ENCODE measurements at regions not wholly inside any gene's neighbourhood (a gene's known extent, or its start where the extent isn't known, plus 50 kb on each side); places are given as distances from the start of the nearest gene placed in this dataset.

- H3K79me1 ChIP-seq (ENCODE audit: low read depth, low read length): no peaks in the 10 kb centered on the region
- no peak overlapping the region for H2BK15ac ChIP-seq (ENCODE audit: low read length)
- no peaks in the 10 kb centered on the region for H4K20me1 ChIP-seq (replicated peaks in 1 of 2; ENCODE audit: control insufficient read depth in 1 of 2, insufficient read depth in 2 of 2, low read length in 2 of 2)
- H2BK120ac ChIP-seq (replicated peaks; ENCODE audit: low read depth, low read length): peak overlapping the region; percentile 33
- no peak overlapping the region for H3K9ac ChIP-seq (replicated peaks in 1 of 4; ENCODE audit: extremely low read depth in 1 of 4, low read depth in 3 of 4, low read length in 3 of 4)
- 91% methylated on average over 10 of the region's 10 CpGs; no CpG with 5 or more reads in 1 of the 2 experiments for WGBS, 2 experiments (ENCODE audit: extremely low coverage in 1 of 2, insufficient coverage in 1 of 2, insufficient read length in 1 of 2, insufficient replicate concordance in 2 of 2, low coverage in 1 of 2, low lambda C conversion rate in 2 of 2, missing lambda C conversion rate in 1 of 2)
- no peak overlapping the region for H2AFZ ChIP-seq (ENCODE audit: low read length)
- H3K23me2 ChIP-seq (ENCODE audit: low read depth, low read length): no peaks in the 10 kb centered on the region
- H2BK20ac ChIP-seq (ENCODE audit: low read length): no peak overlapping the region
- no peak overlapping the region for H4K8ac ChIP-seq (ENCODE audit: extremely low read depth, insufficient read depth, low read length)
- peaks cover 0 to 2% (median 0%) of the 10 kb centered on the region in 4 experiments; a peak in 1 of 7 replicates for H3K4me1 ChIP-seq (replicated peaks in 1 of 4; ENCODE audit: control insufficient read depth in 3 of 4, insufficient read depth in 4 of 4, low read length in 3 of 4)
- H3K27me3 ChIP-seq (replicated peaks in 1 of 4; ENCODE audit: control insufficient read depth in 3 of 4, extremely low read depth in 1 of 4, insufficient read depth in 3 of 4, low read length in 3 of 4): no peaks in the 10 kb centered on the region
- H2BK12ac ChIP-seq (ENCODE audit: low read depth, low read length): no peak overlapping the region
- no peak overlapping the region for H2AK5ac ChIP-seq (ENCODE audit: low read depth, low read length)
- H3K4ac ChIP-seq (replicated peaks; ENCODE audit: insufficient read length, low read depth, low read length): no peak overlapping the region
- ChIA-PET CTCF (ENCODE audit: partially characterized antibody) (interaction anchor here (1.0 to 1.2 kb wide), 2 partner anchors 23 to 25 kb away, joined by 3 read pairs; no protein-coding TSS in a partner anchor), POLR2A (ENCODE audit: partially characterized antibody) (no interaction called here)
- H3K4me3 ChIP-seq (ENCODE audit: extremely low read depth in 1 of 4, insufficient read depth in 2 of 4, low read depth in 3 of 4, low read length in 4 of 4): no peak overlapping the region
- DNase-seq (ENCODE audit: low read depth in 1 of 2, low spot score in 2 of 2) (no peak), FAIRE-seq (no peak)
- H3K9me3 ChIP-seq (ENCODE audit: insufficient read depth in 2 of 2, low read depth in 1 of 2, low read length in 1 of 2): no peaks in the 10 kb centered on the region
- no peak overlapping the region for H3K56ac ChIP-seq (replicated peaks; ENCODE audit: insufficient read length, low read depth, low read length)
- H3K27ac ChIP-seq (ENCODE audit: low read depth, low read length): no peak overlapping the region
- H3K79me2 ChIP-seq (ENCODE audit: control insufficient read depth in 1 of 2, insufficient read depth in 2 of 2, low read length in 2 of 2): no peaks in the 10 kb centered on the region
- H3K23ac ChIP-seq (ENCODE audit: insufficient read length): no peak overlapping the region
- no peak overlapping the region for H3K18ac ChIP-seq (ENCODE audit: extremely low read depth, low read length)
- H3K4me2 ChIP-seq (ENCODE audit: insufficient read depth in 1 of 2, low read depth in 2 of 2, low read length in 2 of 2): no peak overlapping the region
- H3K14ac ChIP-seq (ENCODE audit: insufficient read length): no peak overlapping the region
- H2BK5ac ChIP-seq (ENCODE audit: low read depth, low read length): no peak overlapping the region
- H4K91ac ChIP-seq (replicated peaks; ENCODE audit: insufficient read length, low read length): no peak overlapping the region
- H3K36me3 ChIP-seq (ENCODE audit: control insufficient read depth in 2 of 4, insufficient read depth in 4 of 4, low read length in 3 of 4): no peaks in the 10 kb centered on the region; a peak in 1 of 8 replicates
- no peak overlapping the region for H4K5ac ChIP-seq (ENCODE audit: insufficient read length, low read depth, low read length)
- TF ChIP-seq CBX5 (IDR thresholded peaks at IDR 0.05; ENCODE audit: low read depth, low read length): no peak
- TF ChIP-seq SIX5 (IDR thresholded peaks at IDR 0.05; ENCODE audit: low read depth, low read length): no peak
- no peak for TF ChIP-seq EZH2 (IDR thresholded peaks at IDR 0.05; ENCODE audit: low read depth, low read length, severe bottlenecking)
- no peak for TF ChIP-seq EP300 (IDR thresholded peaks at IDR 0.05; ENCODE audit: borderline replicate concordance in 1 of 2, low read depth in 2 of 2, low read length in 2 of 2)
- TF ChIP-seq HDAC6 (IDR thresholded peaks at IDR 0.05; ENCODE audit: low read depth, low read length): no peak
- no peak for TF ChIP-seq RBBP5 (IDR thresholded peaks at IDR 0.05; ENCODE audit: borderline replicate concordance, low read depth, low read length)
- no peak for TF ChIP-seq YY1 (IDR thresholded peaks at IDR 0.05; ENCODE audit: low read depth, low read length)
- no peak for TF ChIP-seq POU5F1 (IDR thresholded peaks at IDR 0.05; ENCODE audit: low read depth, low read length)
- no peak for TF ChIP-seq KDM4A (IDR thresholded peaks at IDR 0.05; ENCODE audit: low read depth, low read length, severe bottlenecking)
- TF ChIP-seq JUND (IDR thresholded peaks at IDR 0.05; ENCODE audit: low read length): no peak
- no peak for TF ChIP-seq KDM5A (IDR thresholded peaks at IDR 0.05; ENCODE audit: low read length)
- no peak for TF ChIP-seq CTBP2 (IDR thresholded peaks at IDR 0.05; ENCODE audit: borderline replicate concordance, insufficient read depth, insufficient read length, low read length)
- TF ChIP-seq CREB1 (IDR thresholded peaks at IDR 0.05): no peak
- TF ChIP-seq SIN3A (conservative IDR thresholded peaks at IDR 0.05 in 1 of 2, IDR thresholded peaks at IDR 0.05 in 1 of 2; ENCODE audit: low read depth in 1 of 2, low read length in 2 of 2): no peak
Measured at GRCh38 chr1:242674951-242675645, 150.6 kb upstream of the PLD5 start.
